ENCODE measurements at regions not wholly inside any gene's neighbourhood (a gene's known extent, or its start where the extent isn't known, plus 50 kb on each side); places are given as distances from the start of the nearest gene placed in this dataset.

DNA sequence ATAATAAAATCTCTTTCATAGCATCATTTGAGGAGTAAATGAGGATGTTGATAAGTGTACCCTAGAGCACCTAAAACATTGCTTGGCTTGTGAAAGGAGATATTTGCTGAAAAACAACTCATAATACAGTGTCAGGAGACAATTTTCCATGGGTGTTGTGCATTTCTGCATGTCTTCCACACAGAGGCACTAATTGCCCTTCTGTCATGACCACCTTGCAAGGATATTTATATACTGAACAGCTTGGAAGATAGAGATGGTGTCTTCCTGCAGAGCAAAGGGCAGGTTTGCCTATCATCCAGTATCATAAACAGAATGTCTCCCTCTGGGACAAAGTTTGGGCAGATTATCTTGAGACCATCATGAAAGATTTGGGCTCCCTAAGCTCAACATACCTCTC lies 495.2 kb upstream of the LRRN3 start:
- no peak overlapping the region for H3K4me3 Mint-ChIP-seq
- Histone ChIP-seq H4K20me1 (ENCODE audit: insufficient read depth, low read length) (no peaks in the 10 kb centered on the region), H3K4me2 (replicated peaks; ENCODE audit: extremely low read depth, low read length, poor library complexity, severe bottlenecking) (no peak overlapping the region), H3K36me3 (replicated peaks in 1 of 2; ENCODE audit: control insufficient read depth in 1 of 2, insufficient read depth in 2 of 2, low read length in 2 of 2) (no peaks in the 10 kb centered on the region), H3K27me3 (ENCODE audit: control insufficient read depth in 2 of 2, insufficient read depth in 2 of 2, low read length in 2 of 2) (no peaks in the 10 kb centered on the region), H3K9ac (ENCODE audit: insufficient read depth, low read length, poor library complexity, severe bottlenecking) (no peak overlapping the region), H3K4me1 (ENCODE audit: control insufficient read depth in 1 of 2, insufficient read depth in 2 of 2, low read length in 2 of 2) (no peaks in the 10 kb centered on the region), H3K4me3 (replicated peaks in 1 of 3; ENCODE audit: low read depth in 2 of 3, low read length in 3 of 3) (no peak overlapping the region), H2AFZ (ENCODE audit: insufficient read depth, low read depth, low read length, poor library complexity, severe bottlenecking) (no peak overlapping the region), H3K79me2 (ENCODE audit: insufficient read depth, low read length) (no peaks in the 10 kb centered on the region), H3K9me3 (replicated peaks in 1 of 2; ENCODE audit: control insufficient read depth in 1 of 2, insufficient read depth in 1 of 2, low read length in 2 of 2) (no peaks in the 10 kb centered on the region), H3K27ac (ENCODE audit: low read depth in 1 of 2, low read length in 2 of 2) (no peak overlapping the region)
- TF ChIP-seq, protein P1, sequence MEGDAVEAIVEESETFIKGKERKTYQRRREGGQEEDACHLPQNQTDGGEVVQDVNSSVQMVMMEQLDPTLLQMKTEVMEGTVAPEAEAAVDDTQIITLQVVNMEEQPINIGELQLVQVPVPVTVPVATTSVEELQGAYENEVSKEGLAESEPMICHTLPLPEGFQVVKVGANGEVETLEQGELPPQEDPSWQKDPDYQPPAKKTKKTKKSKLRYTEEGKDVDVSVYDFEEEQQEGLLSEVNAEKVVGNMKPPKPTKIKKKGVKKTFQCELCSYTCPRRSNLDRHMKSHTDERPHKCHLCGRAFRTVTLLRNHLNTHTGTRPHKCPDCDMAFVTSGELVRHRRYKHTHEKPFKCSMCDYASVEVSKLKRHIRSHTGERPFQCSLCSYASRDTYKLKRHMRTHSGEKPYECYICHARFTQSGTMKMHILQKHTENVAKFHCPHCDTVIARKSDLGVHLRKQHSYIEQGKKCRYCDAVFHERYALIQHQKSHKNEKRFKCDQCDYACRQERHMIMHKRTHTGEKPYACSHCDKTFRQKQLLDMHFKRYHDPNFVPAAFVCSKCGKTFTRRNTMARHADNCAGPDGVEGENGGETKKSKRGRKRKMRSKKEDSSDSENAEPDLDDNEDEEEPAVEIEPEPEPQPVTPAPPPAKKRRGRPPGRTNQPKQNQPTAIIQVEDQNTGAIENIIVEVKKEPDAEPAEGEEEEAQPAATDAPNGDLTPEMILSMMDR (IDR thresholded peaks at IDR 0.05), result no peak
- intact Hi-C loops (cut with micrococcal nuclease), result no loop called here
- no peaks in the 10 kb centered on the region for H3K36me3 Mint-ChIP-seq
- no peak for DNase-seq
- H3K9me3 Mint-ChIP-seq, result peaks cover 0 to 4% (median 3%) of the 10 kb centered on the region in 7 donors
- H3K27me3 Mint-ChIP-seq (ENCODE audit: low read depth in 3 of 3), result no peaks in the 10 kb centered on the region
- no peaks in the 10 kb centered on the region for H3K4me1 Mint-ChIP-seq
- no peak overlapping the region for H3K27ac Mint-ChIP-seq

DNA sequence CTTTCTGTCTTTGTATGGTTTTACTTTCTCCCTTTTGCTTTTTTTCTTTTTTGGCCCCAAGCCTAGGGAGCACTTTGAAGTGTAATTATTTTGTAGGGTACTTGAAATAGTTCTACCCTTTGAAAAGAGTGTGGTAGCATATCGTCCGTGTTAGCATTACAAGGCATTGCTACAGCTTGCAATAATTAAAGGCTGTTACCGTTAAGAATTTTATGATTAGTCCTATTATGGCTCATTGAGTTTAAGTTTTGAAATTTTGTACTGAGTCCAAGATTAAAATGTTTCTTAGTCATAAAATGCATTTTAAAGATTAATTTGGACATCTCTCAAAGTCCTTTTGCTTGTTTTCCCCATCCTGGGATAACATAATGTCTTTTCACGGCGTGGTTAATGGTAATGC lies 490.0 kb upstream of the LRRN3 start:
- no peaks in the 10 kb centered on the region for H3K27me3 ChIP-seq (ENCODE audit: control insufficient read depth in 2 of 2, insufficient read depth in 2 of 2, low read length in 2 of 2)
- Mint-ChIP-seq H3K27me3 (ENCODE audit: low read depth in 3 of 3) (peaks cover 0 to under 1% (median 0%) of the 10 kb centered on the region in 3 donors), H3K4me3 (no peak overlapping the region), H3K36me3 (no peaks in the 10 kb centered on the region), H3K4me1 (no peaks in the 10 kb centered on the region), H3K27ac (no peak overlapping the region), H3K9me3 (peaks cover 0 to 13% (median 4%) of the 10 kb centered on the region in 7 donors)
- H3K4me1 ChIP-seq (ENCODE audit: control insufficient read depth in 1 of 2, insufficient read depth in 2 of 2, low read length in 2 of 2), result no peaks in the 10 kb centered on the region
- no peak overlapping the region for H2AFZ ChIP-seq (ENCODE audit: insufficient read depth, low read depth, low read length, poor library complexity, severe bottlenecking)
- no peak for DNase-seq
- no peaks in the 10 kb centered on the region for H3K36me3 ChIP-seq (replicated peaks in 1 of 2; ENCODE audit: control insufficient read depth in 1 of 2, insufficient read depth in 2 of 2, low read length in 2 of 2)
- H3K9me3 ChIP-seq (replicated peaks in 1 of 2; ENCODE audit: control insufficient read depth in 1 of 2, insufficient read depth in 1 of 2, low read length in 2 of 2), result peaks cover 3 to 11% of the 10 kb centered on the region in 2 donors
- no peak overlapping the region for H3K4me3 ChIP-seq (replicated peaks in 1 of 3; ENCODE audit: low read depth in 2 of 3, low read length in 3 of 3)
- H3K79me2 ChIP-seq (ENCODE audit: insufficient read depth, low read length), result no peaks in the 10 kb centered on the region
- no peak overlapping the region for H3K9ac ChIP-seq (ENCODE audit: insufficient read depth, low read length, poor library complexity, severe bottlenecking)
- intact Hi-C loops (cut with micrococcal nuclease), result no loop called here
- TF ChIP-seq, protein P1 (IDR thresholded peaks at IDR 0.05), result no peak
- H3K4me2 ChIP-seq (replicated peaks; ENCODE audit: extremely low read depth, low read length, poor library complexity, severe bottlenecking), result no peak overlapping the region
- H4K20me1 ChIP-seq (ENCODE audit: insufficient read depth, low read length), result no peaks in the 10 kb centered on the region
- no peak overlapping the region for H3K27ac ChIP-seq (ENCODE audit: low read depth in 1 of 2, low read length in 2 of 2)
- 100% methylated on average over 2 of the region's 5 CpGs for WGBS (ENCODE audit: insufficient coverage)
